LNCaP clone FGC (cell line): ENCODE measurements at regions not wholly inside any gene's neighbourhood (a gene's known extent, or its start where the extent isn't known, plus 50 kb on each side); places are given as distances from the start of the nearest gene placed in this dataset.

ENCODE experiments used
- DNase-seq: peaks from one replicate; pipeline ENCODE4 v3.0.0-alpha.2; 2011; ENCODE audit warnings: low read depth
- H3K4me3 ChIP-seq: 2 replicates; pipeline ENCODE4 v1.5.1; 2011; ENCODE audit warnings: mild to moderate bottlenecking, low read depth, low read length, control low read depth
- TF ChIP-seq, protein P1 (sequence below): IDR thresholded peaks from 2 replicates; pipeline ENCODE4 v1.5.1; 2012; ENCODE audit warnings: mild to moderate bottlenecking; ENCODE audit not compliant: control insufficient read depth, insufficient read depth; ENCODE audit errors: extremely low read depth

DNA sequence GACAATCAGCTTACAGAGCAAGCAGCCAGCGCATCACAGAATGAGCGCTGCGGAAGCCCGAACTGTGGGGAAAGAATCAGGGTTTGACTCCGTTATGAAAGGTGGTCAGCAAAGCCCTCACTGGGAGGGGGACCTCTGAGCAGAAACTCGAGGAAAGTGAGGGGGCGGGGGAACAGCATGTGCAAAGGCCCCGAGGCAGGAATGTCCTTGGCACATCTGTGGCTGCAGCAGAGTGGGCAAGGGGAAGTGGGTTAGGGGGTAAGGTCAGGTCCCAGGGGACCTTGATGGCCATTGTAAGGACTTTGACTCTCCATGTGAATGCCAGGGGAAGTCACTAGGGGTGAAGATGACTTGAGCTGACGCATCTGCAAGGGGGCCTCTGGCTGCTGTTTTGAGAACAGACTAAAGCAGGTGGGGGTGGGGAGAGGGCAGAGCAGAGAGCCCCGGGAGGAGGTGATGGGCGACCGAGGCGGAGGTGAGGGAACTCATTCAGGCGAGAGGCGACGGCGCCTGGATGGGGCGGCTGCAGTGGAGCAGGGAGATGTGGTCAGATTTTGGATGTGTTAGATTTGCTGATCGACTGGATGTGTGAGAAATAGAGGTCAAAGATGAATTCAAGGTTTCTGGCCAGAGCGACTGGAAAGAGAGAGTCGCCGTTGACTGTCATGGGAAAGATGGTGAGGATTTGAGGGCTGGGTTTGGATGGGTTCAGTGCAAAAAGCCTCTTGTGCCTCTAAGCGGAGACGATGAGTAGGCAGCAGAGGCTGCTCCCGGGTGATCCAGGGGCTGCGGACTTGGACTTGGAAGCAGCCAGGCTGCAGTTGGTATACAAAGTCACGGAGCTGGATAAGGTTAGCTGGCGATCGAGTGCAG lies 108.0 kb upstream of the ZBTB40 start:
- H3K4me3 ChIP-seq, result no peak overlapping the region
- TF ChIP-seq, protein P1, sequence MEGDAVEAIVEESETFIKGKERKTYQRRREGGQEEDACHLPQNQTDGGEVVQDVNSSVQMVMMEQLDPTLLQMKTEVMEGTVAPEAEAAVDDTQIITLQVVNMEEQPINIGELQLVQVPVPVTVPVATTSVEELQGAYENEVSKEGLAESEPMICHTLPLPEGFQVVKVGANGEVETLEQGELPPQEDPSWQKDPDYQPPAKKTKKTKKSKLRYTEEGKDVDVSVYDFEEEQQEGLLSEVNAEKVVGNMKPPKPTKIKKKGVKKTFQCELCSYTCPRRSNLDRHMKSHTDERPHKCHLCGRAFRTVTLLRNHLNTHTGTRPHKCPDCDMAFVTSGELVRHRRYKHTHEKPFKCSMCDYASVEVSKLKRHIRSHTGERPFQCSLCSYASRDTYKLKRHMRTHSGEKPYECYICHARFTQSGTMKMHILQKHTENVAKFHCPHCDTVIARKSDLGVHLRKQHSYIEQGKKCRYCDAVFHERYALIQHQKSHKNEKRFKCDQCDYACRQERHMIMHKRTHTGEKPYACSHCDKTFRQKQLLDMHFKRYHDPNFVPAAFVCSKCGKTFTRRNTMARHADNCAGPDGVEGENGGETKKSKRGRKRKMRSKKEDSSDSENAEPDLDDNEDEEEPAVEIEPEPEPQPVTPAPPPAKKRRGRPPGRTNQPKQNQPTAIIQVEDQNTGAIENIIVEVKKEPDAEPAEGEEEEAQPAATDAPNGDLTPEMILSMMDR, result no peak
- no peak for DNase-seq

DNA sequence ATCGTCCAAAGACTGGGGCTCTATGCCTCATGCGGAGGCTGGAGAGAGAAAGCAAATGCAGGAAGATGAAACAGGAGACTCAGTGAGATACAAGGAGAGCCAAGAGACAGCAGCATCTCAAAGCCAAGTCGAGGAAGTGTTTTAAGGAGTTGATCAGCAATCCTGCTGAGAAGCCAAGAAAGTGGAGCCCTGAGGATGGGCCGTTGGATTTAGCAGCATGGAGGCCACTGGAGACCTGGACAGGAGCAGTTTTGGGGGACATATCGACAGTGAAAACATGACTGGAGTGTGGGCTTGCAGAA lies 107.4 kb upstream of the ZBTB40 start:
- no peak overlapping the region for H3K4me3 ChIP-seq
- TF ChIP-seq, protein P1, result no peak
- no peak for DNase-seq

DNA sequence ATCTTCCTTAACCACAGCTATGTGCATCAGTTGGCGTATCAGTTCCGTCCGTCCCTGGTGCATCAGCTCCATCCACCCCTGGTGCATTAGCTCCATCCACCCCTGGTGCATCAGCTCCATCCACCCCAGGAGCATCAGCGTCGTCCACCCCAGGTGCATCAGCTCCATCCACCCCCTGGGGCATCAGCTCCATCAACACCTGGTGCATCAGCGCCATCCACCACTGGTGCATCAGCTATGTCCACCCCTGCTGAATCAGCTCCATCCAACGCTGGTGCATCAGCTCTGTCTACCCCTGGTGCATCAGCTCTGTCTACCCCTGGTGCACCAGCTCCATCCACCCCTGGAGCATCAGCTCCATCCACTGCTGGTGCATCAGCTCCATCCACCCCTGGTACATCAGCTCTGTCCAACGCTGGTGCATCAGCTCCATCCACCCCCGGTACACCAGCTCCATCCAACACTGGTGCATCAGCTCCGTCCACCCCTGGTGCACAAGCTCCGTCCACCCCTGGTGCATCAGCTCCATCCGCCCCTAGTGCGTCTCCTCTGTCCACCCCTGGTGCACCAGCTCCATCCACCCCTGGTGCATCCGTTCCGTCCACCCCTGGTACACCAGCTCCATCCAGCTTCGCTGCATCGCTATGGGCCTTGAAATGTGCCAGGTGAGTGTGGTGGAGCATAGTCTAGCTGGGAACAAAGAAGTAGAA lies 106.6 kb upstream of the ZBTB40 start:
- no peak overlapping the region for H3K4me3 ChIP-seq
- TF ChIP-seq, protein P1, result no peak
- DNase-seq, result no peak

DNA sequence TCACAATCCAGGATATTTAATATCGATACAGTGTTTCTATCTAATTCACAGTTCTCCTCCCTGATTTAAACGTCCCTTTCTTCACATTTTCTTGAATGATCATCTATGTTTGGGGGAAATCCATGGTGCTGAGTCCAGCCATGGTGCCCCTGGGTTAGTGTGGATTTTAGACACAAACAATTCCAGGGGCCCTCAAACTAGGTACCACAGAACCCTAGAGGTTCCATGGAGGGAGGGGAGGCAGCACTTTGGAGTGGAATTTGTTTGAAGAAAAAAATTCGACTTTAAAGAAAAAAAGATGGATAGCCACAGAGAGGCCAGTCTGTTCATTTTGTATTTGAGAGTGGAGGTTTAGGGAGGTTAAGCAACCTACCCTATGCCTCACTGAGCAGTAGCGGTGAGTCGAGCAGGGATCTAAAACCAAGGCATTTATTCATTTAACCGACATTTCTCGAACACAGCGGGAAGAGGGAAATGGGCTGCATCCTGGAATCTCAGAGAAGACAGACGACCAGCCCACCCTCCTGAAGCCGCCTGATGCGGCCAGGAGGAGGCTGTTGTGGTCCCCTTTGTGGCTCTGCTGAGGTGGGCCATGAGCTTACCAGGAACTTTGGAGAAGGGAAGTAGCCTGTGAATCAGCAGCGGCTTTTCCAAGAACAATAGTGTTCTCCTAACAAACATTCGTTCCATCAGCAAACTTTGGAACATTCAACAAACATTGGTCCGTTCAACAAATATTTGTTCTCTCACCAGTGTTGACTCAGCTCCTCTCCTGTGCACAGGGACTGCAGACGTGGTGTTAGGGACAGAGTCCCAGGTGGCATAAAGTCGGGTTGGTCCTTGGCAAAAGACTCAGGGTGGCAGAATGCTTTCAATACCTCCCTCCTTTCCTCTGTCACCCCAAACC lies 103.5 kb upstream of the ZBTB40 start:
- no peak overlapping the region for H3K4me3 ChIP-seq
- TF ChIP-seq, protein P1, result no peak

DNA sequence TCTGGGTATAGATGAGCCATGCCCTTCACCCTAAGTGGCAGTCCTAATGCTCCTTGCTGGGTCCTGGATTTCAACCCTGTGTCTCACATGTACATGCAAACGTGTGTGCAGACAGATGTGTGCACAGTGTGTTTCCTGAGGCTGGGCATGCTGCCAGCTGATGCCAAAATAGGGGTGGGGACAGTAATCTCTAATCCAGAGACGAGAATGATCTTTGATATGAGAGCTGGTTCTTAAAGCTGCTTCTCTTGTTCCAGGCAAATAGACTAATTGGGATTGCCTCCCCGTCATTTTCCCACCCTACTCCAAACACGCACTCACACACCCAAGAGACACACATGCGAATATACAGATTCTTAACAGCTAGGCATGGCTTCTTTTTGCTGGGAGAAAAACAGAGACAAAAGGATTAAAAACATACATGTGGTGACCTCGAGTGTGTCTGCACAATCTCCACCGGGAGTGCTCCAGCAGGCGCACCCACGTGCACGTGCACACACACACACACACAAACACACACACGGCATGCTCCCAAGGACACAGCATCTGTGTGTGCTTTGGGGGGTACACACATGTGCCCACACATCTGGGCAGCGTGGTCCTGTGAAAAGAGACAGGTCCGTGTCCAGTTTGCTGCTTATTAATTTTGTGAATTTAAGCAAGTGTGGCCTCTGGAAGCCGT lies 102.1 kb upstream of the ZBTB40 start:
- TF ChIP-seq, protein P1, result no peak
- no peak for DNase-seq
- no peak overlapping the region for H3K4me3 ChIP-seq

More for the DNA sequence above, 103.5 kb upstream of the ZBTB40 start:
- DNase-seq, result peak; percentile 64
